Caco-2 (cell line): ENCODE measurements at regions not wholly inside any gene's neighbourhood (a gene's known extent, or its start where the extent isn't known, plus 50 kb on each side); places are given as distances from the start of the nearest gene placed in this dataset.

ENCODE experiments used
- BruUV-seq: library from RNA; stranded (reverse); fragments of 400-500 nt; replicated peaks from 2 replicates; lab custom pipeline; 2021; lab: Mats Ljungman, UMichigan
- CTCF ChIA-PET: fragments of 300-600 bp; sonication (Branson Sonifier 250); formaldehyde crosslinking; loops from one replicate; lab custom pipeline; 2022; ENCODE audit warnings: antibody characterized with exemption; lab: Charles Lee
- POLR2A ChIA-PET: fragments of 300-600 bp; sonication (Branson Sonifier 250); formaldehyde crosslinking; loops from one replicate; lab custom pipeline; 2022; ENCODE audit warnings: antibody characterized with exemption; lab: Charles Lee
- DNase-seq, 2 experiments: peaks; one replicate each; pipeline versions ENCODE4 v3.0.0 to v3.0.0-alpha.2; 2020 to 2022
- H3K27me3 ChIP-seq: replicated peaks from 2 replicates; pipeline ENCODE4 v1.6.0; 2011; ENCODE audit warnings: low read length; ENCODE audit not compliant: control insufficient read depth, insufficient read depth
- H3K36me3 ChIP-seq: 2 replicates; pipeline ENCODE4 v1.5.1; 2011; ENCODE audit warnings: low read length; ENCODE audit not compliant: control insufficient read depth, insufficient read depth
- H3K4me1 ChIP-seq: fragments of 250-450 bp; sonication (Bioruptor Pico); 2 replicates; pipeline ENCODE4 v1.5.1; 2020; ENCODE audit warnings: mild to moderate bottlenecking
- H3K4me3 ChIP-seq: 2 replicates; pipeline ENCODE4 v1.5.1; 2011; ENCODE audit warnings: low read depth, mild to moderate bottlenecking, control low read depth, low read length
- H3K9me3 ChIP-seq: fragments of 250-450 bp; sonication (Bioruptor Pico); 2 replicates; pipeline ENCODE4 v1.5.1; 2020; ENCODE audit warnings: mild to moderate bottlenecking, moderate library complexity
- H3K27ac Mint-ChIP-seq: one replicate; pipeline ENCODE4 v1.8.0; 2022; ENCODE audit warnings: mixed read lengths; ENCODE audit not compliant: unreplicated experiment
- H3K27me3 Mint-ChIP-seq: one replicate; pipeline ENCODE4 v1.8.0; 2022; ENCODE audit warnings: mixed read lengths; ENCODE audit not compliant: insufficient read depth, unreplicated experiment
- H3K36me3 Mint-ChIP-seq: one replicate; pipeline ENCODE4 v1.8.0; 2022; ENCODE audit warnings: mild to moderate bottlenecking, mixed read lengths; ENCODE audit not compliant: insufficient read depth, unreplicated experiment
- H3K4me1 Mint-ChIP-seq: one replicate; pipeline ENCODE4 v1.8.0; 2022; ENCODE audit warnings: low read depth, mixed read lengths; ENCODE audit not compliant: unreplicated experiment
- H3K4me3 Mint-ChIP-seq: one replicate; pipeline ENCODE4 v1.8.0; 2022; ENCODE audit warnings: mild to moderate bottlenecking, moderate library complexity, mixed read lengths; ENCODE audit not compliant: unreplicated experiment
- H3K9me3 Mint-ChIP-seq: one replicate; pipeline ENCODE4 v1.8.0; 2022; ENCODE audit warnings: mixed read lengths; ENCODE audit not compliant: unreplicated experiment
- intact Hi-C: fragments of 100-400 bp; cut with micrococcal nuclease; formaldehyde crosslinking; loops from one replicate; pipeline ENCODE4 v1.10.0; 2022; ENCODE audit not compliant: unreplicated experiment
- TF ChIP-seq, protein P1 (sequence below), 2 experiments: fragments of 200-600 bp in 1 of 2; IDR thresholded peaks; 1 replicate in 1 of 2; 2 replicates in 1 of 2; pipeline versions ENCODE4 v1.5.1 to v1.8.0; 2011 to 2022; ENCODE audit warnings: antibody characterized with exemption in 1 of 2, control low read depth in 1 of 2, inconsistent platforms in 1 of 2, low read depth in 1 of 2, low read length in 1 of 2, mild to moderate bottlenecking in 1 of 2, moderate library complexity in 1 of 2; ENCODE audit not compliant: insufficient read depth in 1 of 2, severe bottlenecking in 1 of 2, unreplicated experiment in 1 of 2

DNA sequence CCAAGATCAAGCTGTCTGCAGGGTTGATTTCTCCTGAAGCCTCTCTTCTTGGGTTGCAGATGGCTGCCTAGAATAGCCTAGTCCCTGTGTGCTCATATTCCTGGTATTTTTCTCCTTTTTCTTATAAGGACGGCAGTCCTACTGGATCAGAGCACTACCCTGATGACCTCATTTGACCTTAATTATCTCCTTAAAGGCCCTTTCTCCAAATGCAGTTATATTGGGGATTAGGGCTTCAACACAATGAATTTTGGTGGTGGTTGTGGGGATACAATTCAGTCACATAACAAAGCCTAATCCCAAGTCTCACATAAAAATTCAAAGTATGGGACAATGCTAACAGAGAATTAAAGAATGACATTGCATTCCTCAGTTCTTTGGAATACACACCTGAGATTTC, 238.8 kb upstream of the SALL1 start:
- H3K4me1 ChIP-seq, result no peaks in the 10 kb centered on the region
- TF ChIP-seq, protein P1, sequence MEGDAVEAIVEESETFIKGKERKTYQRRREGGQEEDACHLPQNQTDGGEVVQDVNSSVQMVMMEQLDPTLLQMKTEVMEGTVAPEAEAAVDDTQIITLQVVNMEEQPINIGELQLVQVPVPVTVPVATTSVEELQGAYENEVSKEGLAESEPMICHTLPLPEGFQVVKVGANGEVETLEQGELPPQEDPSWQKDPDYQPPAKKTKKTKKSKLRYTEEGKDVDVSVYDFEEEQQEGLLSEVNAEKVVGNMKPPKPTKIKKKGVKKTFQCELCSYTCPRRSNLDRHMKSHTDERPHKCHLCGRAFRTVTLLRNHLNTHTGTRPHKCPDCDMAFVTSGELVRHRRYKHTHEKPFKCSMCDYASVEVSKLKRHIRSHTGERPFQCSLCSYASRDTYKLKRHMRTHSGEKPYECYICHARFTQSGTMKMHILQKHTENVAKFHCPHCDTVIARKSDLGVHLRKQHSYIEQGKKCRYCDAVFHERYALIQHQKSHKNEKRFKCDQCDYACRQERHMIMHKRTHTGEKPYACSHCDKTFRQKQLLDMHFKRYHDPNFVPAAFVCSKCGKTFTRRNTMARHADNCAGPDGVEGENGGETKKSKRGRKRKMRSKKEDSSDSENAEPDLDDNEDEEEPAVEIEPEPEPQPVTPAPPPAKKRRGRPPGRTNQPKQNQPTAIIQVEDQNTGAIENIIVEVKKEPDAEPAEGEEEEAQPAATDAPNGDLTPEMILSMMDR (IDR thresholded peaks at IDR 0.05; ENCODE audit: insufficient read depth in 1 of 2, low read depth in 1 of 2, low read length in 1 of 2, severe bottlenecking in 1 of 2, unreplicated experiment in 1 of 2), result no peak
- Mint-ChIP-seq H3K4me3 (no peak overlapping the region), H3K9me3 (no peaks in the 10 kb centered on the region), H3K36me3 (no peaks in the 10 kb centered on the region), H3K27ac (no peak overlapping the region), H3K4me1 (no peaks in the 10 kb centered on the region), H3K27me3 (peaks cover 2% of the 10 kb centered on the region)
- no peaks in the 10 kb centered on the region for H3K36me3 ChIP-seq
- no peak for DNase-seq
- CTCF ChIA-PET, result no interaction called here
- H3K27me3 ChIP-seq, result no peaks in the 10 kb centered on the region
- intact Hi-C loops, result no loop called here
- POLR2A ChIA-PET, result no interaction called here
- no TSS peak for BruUV-seq
- no peak overlapping the region for H3K4me3 ChIP-seq
- no peaks in the 10 kb centered on the region for H3K9me3 ChIP-seq

DNA sequence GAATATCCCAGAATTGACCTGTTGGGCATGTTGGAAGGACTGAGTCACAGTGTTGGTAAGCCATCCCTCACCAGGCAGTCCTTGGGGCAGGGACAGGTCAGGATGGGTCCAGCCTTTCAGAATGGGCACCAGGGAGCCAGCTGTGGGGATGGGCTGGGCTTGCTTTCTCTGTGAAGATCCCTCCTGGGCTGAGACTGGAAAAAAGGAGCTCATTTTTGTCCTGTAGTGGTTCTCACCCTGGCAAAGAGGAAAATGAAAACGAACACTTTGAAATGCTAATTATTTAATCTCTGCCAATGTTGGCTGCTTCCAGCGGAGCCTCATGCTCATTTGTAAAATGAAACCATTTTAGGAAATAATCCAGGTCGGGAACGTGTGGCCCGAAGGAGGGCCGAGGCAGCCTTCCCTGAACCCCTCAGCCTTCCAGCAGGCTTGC, 237.5 kb upstream of the SALL1 start:
- Mint-ChIP-seq H3K36me3 (no peaks in the 10 kb centered on the region), H3K9me3 (no peaks in the 10 kb centered on the region), H3K27me3 (peaks cover 2% of the 10 kb centered on the region), H3K4me1 (no peaks in the 10 kb centered on the region), H3K27ac (no peak overlapping the region), H3K4me3 (no peak overlapping the region)
- no peak for DNase-seq
- TF ChIP-seq, protein P1 (IDR thresholded peaks at IDR 0.05; ENCODE audit: insufficient read depth in 1 of 2, low read depth in 1 of 2, low read length in 1 of 2, severe bottlenecking in 1 of 2, unreplicated experiment in 1 of 2), result no peak
- H3K27me3 ChIP-seq, result no peaks in the 10 kb centered on the region
- H3K9me3 ChIP-seq, result no peaks in the 10 kb centered on the region
- no TSS peak for BruUV-seq
- ChIA-PET POLR2A (no interaction called here), CTCF (no interaction called here)
- no peak overlapping the region for H3K4me3 ChIP-seq
- intact Hi-C loops, result no loop called here
- H3K36me3 ChIP-seq, result no peaks in the 10 kb centered on the region
- H3K4me1 ChIP-seq, result 0 out of 2 replicates have a peak, but pooled peaks cover 3% of the 10 kb centered on the region

DNA sequence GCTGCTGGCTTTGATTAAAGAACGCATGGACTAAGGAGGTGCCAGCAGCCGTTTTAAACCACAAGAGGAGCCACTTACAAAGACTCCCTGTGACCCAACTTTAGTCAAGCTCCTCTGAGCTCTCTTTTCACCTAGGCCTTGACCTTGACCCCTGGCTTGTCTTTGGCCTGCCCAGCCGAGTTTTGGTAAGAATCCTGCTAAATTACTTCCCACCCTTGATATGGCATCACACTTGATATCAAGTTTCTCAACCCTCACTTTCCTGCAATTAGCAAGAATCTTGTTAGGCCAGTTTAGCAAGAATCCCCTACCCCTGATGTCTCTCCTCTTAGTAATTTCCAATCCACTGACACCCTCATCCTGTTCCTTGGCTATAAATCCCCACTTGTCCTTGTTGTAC, 232.8 kb upstream of the SALL1 start:
- H3K4me3 Mint-ChIP-seq, result no peak overlapping the region
- intact Hi-C loops, result no loop called here
- H3K36me3 Mint-ChIP-seq, result no peaks in the 10 kb centered on the region
- no peaks in the 10 kb centered on the region for H3K9me3 Mint-ChIP-seq
- TF ChIP-seq, protein P1 (IDR thresholded peaks at IDR 0.05; ENCODE audit: insufficient read depth in 1 of 2, low read depth in 1 of 2, low read length in 1 of 2, severe bottlenecking in 1 of 2, unreplicated experiment in 1 of 2), result no peak
- POLR2A ChIA-PET, result no interaction called here
- no peak overlapping the region for H3K4me3 ChIP-seq
- no peaks in the 10 kb centered on the region for H3K36me3 ChIP-seq
- no peak for DNase-seq
- peaks cover 3% of the 10 kb centered on the region for H3K27me3 Mint-ChIP-seq
- no peaks in the 10 kb centered on the region for H3K9me3 ChIP-seq
- H3K27me3 ChIP-seq, result no peaks in the 10 kb centered on the region; the same call in 1 of the 2 replicates
- CTCF ChIA-PET, result no interaction called here
- H3K27ac Mint-ChIP-seq, result no peak overlapping the region
- peaks cover 7% of the 10 kb centered on the region; the same call in 1 of the 2 replicates for H3K4me1 ChIP-seq
- H3K4me1 Mint-ChIP-seq, result no peaks in the 10 kb centered on the region
- no TSS peak for BruUV-seq
